ENCODE measurements at regions not wholly inside any gene's neighbourhood (a gene's known extent, or its start where the extent isn't known, plus 50 kb on each side); places are given as distances from the start of the nearest gene placed in this dataset.

DNA sequence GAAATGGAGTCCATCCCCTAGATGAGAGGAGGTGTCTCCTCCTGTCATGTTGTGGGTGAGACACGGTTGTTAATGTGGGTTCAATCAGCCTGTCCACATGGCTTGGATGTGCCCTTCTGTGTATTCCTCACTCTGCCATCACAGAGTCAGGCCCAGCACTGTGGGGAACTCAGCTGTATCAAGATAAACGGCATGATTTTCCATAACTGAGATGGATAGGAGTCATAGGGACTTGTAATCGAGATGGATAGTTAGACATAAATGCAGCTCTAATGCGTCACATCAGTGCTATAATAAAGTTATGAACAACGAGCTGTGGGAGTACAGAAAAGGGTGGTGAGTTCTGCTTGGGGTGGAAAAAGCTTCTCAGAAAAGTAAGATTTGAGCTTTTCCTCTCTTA lies 152.9 kb downstream of the RWDD3 start:
- TF ChIP-seq POLR2AphosphoS5 (IDR thresholded peaks at IDR 0.05) = no peak
- TF ChIP-seq, protein P1, sequence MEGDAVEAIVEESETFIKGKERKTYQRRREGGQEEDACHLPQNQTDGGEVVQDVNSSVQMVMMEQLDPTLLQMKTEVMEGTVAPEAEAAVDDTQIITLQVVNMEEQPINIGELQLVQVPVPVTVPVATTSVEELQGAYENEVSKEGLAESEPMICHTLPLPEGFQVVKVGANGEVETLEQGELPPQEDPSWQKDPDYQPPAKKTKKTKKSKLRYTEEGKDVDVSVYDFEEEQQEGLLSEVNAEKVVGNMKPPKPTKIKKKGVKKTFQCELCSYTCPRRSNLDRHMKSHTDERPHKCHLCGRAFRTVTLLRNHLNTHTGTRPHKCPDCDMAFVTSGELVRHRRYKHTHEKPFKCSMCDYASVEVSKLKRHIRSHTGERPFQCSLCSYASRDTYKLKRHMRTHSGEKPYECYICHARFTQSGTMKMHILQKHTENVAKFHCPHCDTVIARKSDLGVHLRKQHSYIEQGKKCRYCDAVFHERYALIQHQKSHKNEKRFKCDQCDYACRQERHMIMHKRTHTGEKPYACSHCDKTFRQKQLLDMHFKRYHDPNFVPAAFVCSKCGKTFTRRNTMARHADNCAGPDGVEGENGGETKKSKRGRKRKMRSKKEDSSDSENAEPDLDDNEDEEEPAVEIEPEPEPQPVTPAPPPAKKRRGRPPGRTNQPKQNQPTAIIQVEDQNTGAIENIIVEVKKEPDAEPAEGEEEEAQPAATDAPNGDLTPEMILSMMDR (IDR thresholded peaks at IDR 0.05) = no peak
- TF ChIP-seq POLR2A (IDR thresholded peaks at IDR 0.05) = no peak
- no peak for TF ChIP-seq EP300 (IDR thresholded peaks at IDR 0.05; ENCODE audit: low read depth)
